ENCODE measurements at regions not wholly inside any gene's neighbourhood (a gene's known extent, or its start where the extent isn't known, plus 50 kb on each side); places are given as distances from the start of the nearest gene placed in this dataset.

- TF ChIP-seq POLR2A (IDR thresholded peaks at IDR 0.05): no peak
- no peak for TF ChIP-seq CTCF (IDR thresholded peaks at IDR 0.05)
These were observed 255.0 kb upstream of the SLITRK1 start for GRCh38 chr13:84137292-84137691.
